Panc1 (cell line): ENCODE measurements at regions not wholly inside any gene's neighbourhood (a gene's known extent, or its start where the extent isn't known, plus 50 kb on each side); places are given as distances from the start of the nearest gene placed in this dataset.

Source experiments
- POLR2AphosphoS5 ChIP-seq: IDR thresholded peaks from 2 replicates; pipeline ENCODE4 v1.6.1; 2012; ENCODE audit warnings: mild to moderate bottlenecking, low read depth, low read length, moderate library complexity
- SIN3A ChIP-seq: IDR thresholded peaks from 2 replicates; pipeline ENCODE4 v1.6.1; 2012; ENCODE audit warnings: low read depth, mild to moderate bottlenecking, low read length, moderate library complexity, borderline replicate concordance; ENCODE audit not compliant: insufficient read depth
- TCF7L2 ChIP-seq: IDR thresholded peaks from 2 replicates; pipeline ENCODE4 v1.6.1; 2011; ENCODE audit warnings: mild to moderate bottlenecking, low read depth, low read length, inconsistent platforms
- TF ChIP-seq, protein P1 (sequence below), 2 experiments: IDR thresholded peaks; 2 replicates each; pipeline ENCODE4 v1.6.1; 2011 to 2012; ENCODE audit warnings: low read depth in 2 of 2, control low read depth in 1 of 2, low read length in 1 of 2, mild to moderate bottlenecking in 1 of 2, moderate library complexity in 1 of 2; ENCODE audit not compliant: insufficient read depth in 1 of 2
- TF ChIP-seq, protein P2 (sequence below): fragments of 450-650 bp; IDR thresholded peaks from 2 replicates; pipeline ENCODE4 v1.5.1; 2017; ENCODE audit warnings: mild to moderate bottlenecking

DNA sequence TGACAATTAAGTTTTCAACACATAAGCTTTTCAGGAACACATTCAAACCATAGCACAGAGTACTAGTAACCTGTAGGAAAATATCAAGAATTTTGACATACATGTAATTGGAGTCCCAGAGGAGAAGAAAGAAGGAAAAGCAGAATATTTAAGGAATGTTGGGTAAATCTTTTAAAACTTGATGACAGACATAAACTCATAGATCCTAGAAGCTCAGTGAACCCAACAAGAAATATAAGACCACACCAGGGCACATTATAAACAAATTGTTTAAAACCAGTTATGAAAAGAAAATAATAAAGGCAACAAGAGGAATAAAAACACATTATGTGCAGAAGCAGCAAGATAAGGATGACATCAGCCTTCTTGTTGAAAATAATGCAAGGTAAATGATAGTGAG lies 151.5 kb upstream of the ATXN1 start:
- TF ChIP-seq, protein P1, sequence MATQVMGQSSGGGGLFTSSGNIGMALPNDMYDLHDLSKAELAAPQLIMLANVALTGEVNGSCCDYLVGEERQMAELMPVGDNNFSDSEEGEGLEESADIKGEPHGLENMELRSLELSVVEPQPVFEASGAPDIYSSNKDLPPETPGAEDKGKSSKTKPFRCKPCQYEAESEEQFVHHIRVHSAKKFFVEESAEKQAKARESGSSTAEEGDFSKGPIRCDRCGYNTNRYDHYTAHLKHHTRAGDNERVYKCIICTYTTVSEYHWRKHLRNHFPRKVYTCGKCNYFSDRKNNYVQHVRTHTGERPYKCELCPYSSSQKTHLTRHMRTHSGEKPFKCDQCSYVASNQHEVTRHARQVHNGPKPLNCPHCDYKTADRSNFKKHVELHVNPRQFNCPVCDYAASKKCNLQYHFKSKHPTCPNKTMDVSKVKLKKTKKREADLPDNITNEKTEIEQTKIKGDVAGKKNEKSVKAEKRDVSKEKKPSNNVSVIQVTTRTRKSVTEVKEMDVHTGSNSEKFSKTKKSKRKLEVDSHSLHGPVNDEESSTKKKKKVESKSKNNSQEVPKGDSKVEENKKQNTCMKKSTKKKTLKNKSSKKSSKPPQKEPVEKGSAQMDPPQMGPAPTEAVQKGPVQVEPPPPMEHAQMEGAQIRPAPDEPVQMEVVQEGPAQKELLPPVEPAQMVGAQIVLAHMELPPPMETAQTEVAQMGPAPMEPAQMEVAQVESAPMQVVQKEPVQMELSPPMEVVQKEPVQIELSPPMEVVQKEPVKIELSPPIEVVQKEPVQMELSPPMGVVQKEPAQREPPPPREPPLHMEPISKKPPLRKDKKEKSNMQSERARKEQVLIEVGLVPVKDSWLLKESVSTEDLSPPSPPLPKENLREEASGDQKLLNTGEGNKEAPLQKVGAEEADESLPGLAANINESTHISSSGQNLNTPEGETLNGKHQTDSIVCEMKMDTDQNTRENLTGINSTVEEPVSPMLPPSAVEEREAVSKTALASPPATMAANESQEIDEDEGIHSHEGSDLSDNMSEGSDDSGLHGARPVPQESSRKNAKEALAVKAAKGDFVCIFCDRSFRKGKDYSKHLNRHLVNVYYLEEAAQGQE (IDR thresholded peaks at IDR 0.05; ENCODE audit: insufficient read depth in 1 of 2, low read depth in 2 of 2, low read length in 1 of 2): no peak
- TF ChIP-seq, protein P2, sequence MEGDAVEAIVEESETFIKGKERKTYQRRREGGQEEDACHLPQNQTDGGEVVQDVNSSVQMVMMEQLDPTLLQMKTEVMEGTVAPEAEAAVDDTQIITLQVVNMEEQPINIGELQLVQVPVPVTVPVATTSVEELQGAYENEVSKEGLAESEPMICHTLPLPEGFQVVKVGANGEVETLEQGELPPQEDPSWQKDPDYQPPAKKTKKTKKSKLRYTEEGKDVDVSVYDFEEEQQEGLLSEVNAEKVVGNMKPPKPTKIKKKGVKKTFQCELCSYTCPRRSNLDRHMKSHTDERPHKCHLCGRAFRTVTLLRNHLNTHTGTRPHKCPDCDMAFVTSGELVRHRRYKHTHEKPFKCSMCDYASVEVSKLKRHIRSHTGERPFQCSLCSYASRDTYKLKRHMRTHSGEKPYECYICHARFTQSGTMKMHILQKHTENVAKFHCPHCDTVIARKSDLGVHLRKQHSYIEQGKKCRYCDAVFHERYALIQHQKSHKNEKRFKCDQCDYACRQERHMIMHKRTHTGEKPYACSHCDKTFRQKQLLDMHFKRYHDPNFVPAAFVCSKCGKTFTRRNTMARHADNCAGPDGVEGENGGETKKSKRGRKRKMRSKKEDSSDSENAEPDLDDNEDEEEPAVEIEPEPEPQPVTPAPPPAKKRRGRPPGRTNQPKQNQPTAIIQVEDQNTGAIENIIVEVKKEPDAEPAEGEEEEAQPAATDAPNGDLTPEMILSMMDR: no peak
- TF ChIP-seq POLR2AphosphoS5 (no peak), TCF7L2 (no peak), SIN3A (no peak)
